Suprapubic skin (tissue), 4 donors: ENCODE measurements at regions not wholly inside any gene's neighbourhood (a gene's known extent, or its start where the extent isn't known, plus 50 kb on each side); places are given as distances from the start of the nearest gene placed in this dataset.
"Not testable (repeated sequence)": the region's sequence is repeated elsewhere in the genome, so short reads cannot be mapped to it uniquely, and the experiment has no call there.

ENCODE experiments used
- DNase-seq, 2 donors: peaks; one replicate each; pipeline ENCODE4 v3.0.0-alpha.2; 2019; ENCODE audit warnings: low spot score in 2 of 2
- H3K27ac ChIP-seq: fragments of 200-600 bp; sonication (generic); one replicate; pipeline ENCODE4 v1.5.1; 2019
- H3K27me3 ChIP-seq: fragments of 200-600 bp; sonication (generic); one replicate; pipeline ENCODE4 v1.5.1; 2019
- H3K36me3 ChIP-seq: fragments of 200-600 bp; sonication (generic); one replicate; pipeline ENCODE4 v1.5.1; 2019
- H3K4me1 ChIP-seq: fragments of 200-600 bp; sonication (generic); one replicate; pipeline ENCODE4 v1.5.1; 2019
- H3K4me3 ChIP-seq: fragments of 200-600 bp; sonication (generic); one replicate; pipeline ENCODE4 v1.5.1; 2019; ENCODE audit warnings: mild to moderate bottlenecking
- H3K9me3 ChIP-seq: fragments of 200-600 bp; sonication (generic); one replicate; pipeline ENCODE4 v1.5.1; 2019
- CTCF ChIP-seq, 2 donors: fragments of 200-600 bp in 1 of 2; fragments of 450-650 bp in 1 of 2; sonication (generic) in 1 of 2; IDR thresholded peaks; one replicate each; pipeline ENCODE4 v1.5.1; 2016 to 2019; ENCODE audit warnings: antibody characterized with exemption in 2 of 2, mild to moderate bottlenecking in 1 of 2, moderate library complexity in 1 of 2
- EP300 ChIP-seq: sonication (generic); formaldehyde crosslinking; IDR thresholded peaks from one replicate; pipeline ENCODE4 v1.6.1; 2017; ENCODE audit warnings: antibody characterized with exemption
- POLR2A ChIP-seq, 2 donors: fragments of 450-650 bp; IDR thresholded peaks; one replicate each; pipeline ENCODE4 v1.6.1; 2017; ENCODE audit warnings: antibody characterized with exemption in 2 of 2, mild to moderate bottlenecking in 2 of 2, moderate library complexity in 2 of 2
- POLR2AphosphoS5 ChIP-seq, 3 donors: sonication (generic); formaldehyde crosslinking; IDR thresholded peaks; one replicate each; pipeline ENCODE4 v1.6.1; 2017; ENCODE audit warnings: antibody characterized with exemption in 3 of 3
- WGBS: methylation state at CpG from one replicate; pipeline ENCODE4 v1.1.5; 2018; 5-methylcytosine and 5-hydroxymethylcytosine counted together

DNA sequence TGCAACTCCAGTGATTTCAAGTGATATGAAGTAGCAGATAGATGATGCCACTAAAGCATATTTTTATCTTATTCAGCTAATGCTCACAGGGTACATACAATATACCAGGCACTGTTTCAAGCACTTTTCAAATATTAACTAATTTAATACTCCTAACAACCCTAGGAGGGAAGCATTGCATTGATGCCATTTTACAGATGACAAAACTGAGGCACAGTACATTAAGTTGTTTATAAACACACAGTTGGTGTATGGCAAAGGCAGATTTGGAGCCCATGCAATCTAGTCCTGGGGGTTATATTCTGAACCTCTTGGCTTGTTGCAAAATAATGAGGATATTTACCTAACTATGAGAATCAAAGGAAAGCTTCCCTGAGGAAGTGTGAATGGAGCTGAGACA is 371.0 kb downstream of the SFMBT2 start:
- no peak for DNase-seq
- H3K36me3 ChIP-seq = no peaks in the 10 kb centered on the region
- no peak overlapping the region for H3K27ac ChIP-seq
- H3K4me3 ChIP-seq = no peak overlapping the region
- no peaks in the 10 kb centered on the region for H3K9me3 ChIP-seq
- H3K27me3 ChIP-seq = peaks cover 3% of the 10 kb centered on the region
- TF ChIP-seq POLR2AphosphoS5 (IDR thresholded peaks at IDR 0.05) (no peak), POLR2A (IDR thresholded peaks at IDR 0.05) (no peak), CTCF (IDR thresholded peaks at IDR 0.05) (no peak), EP300 (no peak)
- no peaks in the 10 kb centered on the region for H3K4me1 ChIP-seq

DNA sequence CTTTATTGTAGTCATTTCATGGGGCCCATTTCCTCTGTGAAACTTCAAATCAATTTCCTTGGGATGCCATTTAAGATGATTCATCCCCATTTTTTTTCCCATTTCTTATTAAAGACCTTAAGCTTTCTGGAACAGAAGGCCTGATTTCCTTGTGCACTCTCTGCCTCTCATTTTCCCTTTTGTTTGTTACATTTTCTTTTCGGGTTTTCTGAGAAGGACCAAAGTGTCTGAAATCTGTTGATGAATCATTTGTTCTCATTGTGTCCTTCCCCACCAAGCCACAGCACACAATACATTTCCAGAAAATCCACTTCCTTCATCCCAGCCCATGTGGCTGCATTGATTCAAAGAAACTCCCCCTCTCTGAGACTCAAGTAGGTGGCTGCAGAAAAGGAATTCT is 372.4 kb downstream of the SFMBT2 start:
- no peak for DNase-seq
- H3K4me3 ChIP-seq = no peak overlapping the region
- H3K9me3 ChIP-seq = no peaks in the 10 kb centered on the region
- H3K36me3 ChIP-seq = no peaks in the 10 kb centered on the region
- no peaks in the 10 kb centered on the region for H3K4me1 ChIP-seq
- whole genome bisulfite sequencing = 64% methylated on average over 1 of the region's 1 CpG
- H3K27me3 ChIP-seq = peaks cover 3% of the 10 kb centered on the region
- TF ChIP-seq EP300 (no peak), POLR2AphosphoS5 (IDR thresholded peaks at IDR 0.05) (no peak), POLR2A (IDR thresholded peaks at IDR 0.05) (no peak), CTCF (IDR thresholded peaks at IDR 0.05) (no peak)
- H3K27ac ChIP-seq = no peak overlapping the region

DNA sequence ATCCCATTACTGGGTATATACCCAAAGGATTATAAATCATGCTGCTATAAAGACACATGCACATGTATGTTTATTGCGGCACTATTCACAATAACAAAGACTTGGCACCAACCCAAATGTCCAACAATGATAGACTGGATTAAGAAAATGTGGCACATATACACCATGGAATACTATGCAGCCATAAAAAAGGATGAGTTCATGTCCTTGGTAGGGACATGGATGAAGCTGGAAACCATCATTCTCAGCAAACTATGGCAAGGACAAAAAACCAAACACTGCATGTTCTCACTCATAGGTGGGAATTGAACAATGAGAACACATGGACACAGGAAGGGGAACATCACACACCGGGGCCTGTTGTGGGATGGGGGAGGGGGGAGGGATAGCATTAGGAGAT is 373.4 kb downstream of the SFMBT2 start:
- 98% methylated on average over 2 of the region's 2 CpGs for WGBS
- H3K4me3 ChIP-seq, H3K27me3 ChIP-seq, H3K9me3 ChIP-seq, H3K36me3 ChIP-seq, H3K27ac ChIP-seq, DNase-seq, H3K4me1 ChIP-seq: not testable (repeated sequence)

GRCh38 chr10:7036951-7037350 is 373.9 kb downstream of the SFMBT2 start:
- Histone ChIP-seq H3K36me3 (no peaks in the 10 kb centered on the region), H3K27ac (no peak overlapping the region), H3K4me1 (no peaks in the 10 kb centered on the region), H3K9me3 (no peaks in the 10 kb centered on the region), H3K27me3 (peaks cover 3% of the 10 kb centered on the region), H3K4me3 (no peak overlapping the region)
- TF ChIP-seq POLR2AphosphoS5 (IDR thresholded peaks at IDR 0.05) (no peak), CTCF (IDR thresholded peaks at IDR 0.05) (no peak), POLR2A (IDR thresholded peaks at IDR 0.05) (no peak), EP300 (no peak)
- DNase-seq = no peak
- 85% methylated on average over 2 of the region's 2 CpGs for WGBS

GRCh38 chr10:7035126-7035761 is 375.6 kb downstream of the SFMBT2 start:
- no peaks in the 10 kb centered on the region for H3K9me3 ChIP-seq
- 77% methylated on average over 10 of the region's 10 CpGs for WGBS
- H3K4me1 ChIP-seq = no peaks in the 10 kb centered on the region
- H3K27me3 ChIP-seq = no peaks in the 10 kb centered on the region
- no peak overlapping the region for H3K27ac ChIP-seq
- TF ChIP-seq CTCF (IDR thresholded peaks at IDR 0.05) (no peak), POLR2A (IDR thresholded peaks at IDR 0.05) (no peak), POLR2AphosphoS5 (IDR thresholded peaks at IDR 0.05) (no peak), EP300 (no peak)
- H3K4me3 ChIP-seq = no peak overlapping the region
- no peaks in the 10 kb centered on the region for H3K36me3 ChIP-seq
- DNase-seq = no peak

DNA sequence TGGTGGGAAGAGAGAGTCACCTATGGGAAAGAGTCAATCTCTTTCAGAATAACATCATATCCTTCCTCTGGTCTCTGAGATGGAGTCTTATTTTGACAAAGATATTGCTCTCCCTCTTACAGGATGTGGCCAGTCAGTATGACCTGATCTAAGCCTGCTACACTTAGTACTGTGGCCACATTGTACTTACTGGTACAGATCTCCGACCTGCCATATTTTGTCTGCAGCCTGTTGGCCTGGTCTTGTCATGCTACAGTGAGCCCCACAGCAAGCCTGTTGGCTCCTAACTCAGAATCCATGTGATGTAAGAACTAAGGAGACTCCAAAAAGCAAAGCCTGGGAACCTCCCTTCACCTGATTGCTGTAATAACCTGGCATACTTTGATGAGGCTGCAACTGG is 377.8 kb downstream of the SFMBT2 start:
- TF ChIP-seq POLR2AphosphoS5 (IDR thresholded peaks at IDR 0.05) (no peak), EP300 (no peak), POLR2A (IDR thresholded peaks at IDR 0.05) (no peak), CTCF (IDR thresholded peaks at IDR 0.05) (no peak)
- no peak overlapping the region for H3K27ac ChIP-seq
- H3K36me3 ChIP-seq = no peaks in the 10 kb centered on the region
- no peak for DNase-seq
- H3K4me3 ChIP-seq = no peak overlapping the region
- H3K27me3 ChIP-seq = no peaks in the 10 kb centered on the region
- H3K4me1 ChIP-seq = no peaks in the 10 kb centered on the region
- WGBS = 83% methylated on average over 1 of the region's 1 CpG
- H3K9me3 ChIP-seq = no peaks in the 10 kb centered on the region
